Subcutaneous abdominal adipose tissue (tissue), 5 donors: ENCODE measurements at regions not wholly inside any gene's neighbourhood (a gene's known extent, or its start where the extent isn't known, plus 50 kb on each side); places are given as distances from the start of the nearest gene placed in this dataset.
"Not testable (repeated sequence)": the region's sequence is repeated elsewhere in the genome, so short reads cannot be mapped to it uniquely, and the experiment has no call there.

ENCODE experiments used
- H3K27ac ChIP-seq: one replicate; pipeline ENCODE4 v1.7.0; 2013; ENCODE audit warnings: low read depth, mild to moderate bottlenecking, inconsistent platforms, low read length, moderate library complexity
- H3K27me3 ChIP-seq, 5 donors: one replicate each; pipeline ENCODE4 v1.7.0; 2013; ENCODE audit warnings: low read length in 5 of 5, inconsistent platforms in 1 of 5; ENCODE audit not compliant: control insufficient read depth in 5 of 5, insufficient read depth in 4 of 5
- H3K36me3 ChIP-seq, 5 donors: one replicate each; pipeline ENCODE4 v1.7.0; 2013; ENCODE audit warnings: low read length in 5 of 5; ENCODE audit not compliant: control insufficient read depth in 5 of 5, insufficient read depth in 5 of 5
- H3K4me1 ChIP-seq, 5 donors: one replicate each; pipeline ENCODE4 v1.7.0; 2013; ENCODE audit warnings: low read length in 5 of 5, mild to moderate bottlenecking in 3 of 5, moderate library complexity in 1 of 5; ENCODE audit not compliant: control insufficient read depth in 5 of 5, insufficient read depth in 5 of 5
- H3K4me3 ChIP-seq, 5 donors: one replicate each; pipeline ENCODE4 v1.7.0; 2013; ENCODE audit warnings: low read length in 5 of 5, low read depth in 1 of 5
- H3K9ac ChIP-seq, 5 donors: one replicate each; pipeline ENCODE4 v1.7.0; 2013; ENCODE audit warnings: low read length in 5 of 5, mild to moderate bottlenecking in 4 of 5, moderate library complexity in 3 of 5
- H3K9me3 ChIP-seq, 5 donors: one replicate each; pipeline ENCODE4 v1.7.0; 2013; ENCODE audit warnings: low read length in 5 of 5; ENCODE audit not compliant: control insufficient read depth in 5 of 5
- donor health status: healthy.
- donor health status: healthy.
- donor health status: healthy.
- donor health status: healthy.
- donor health status: healthy.

GRCh38 chr15:70587896-70588567 lies 175.3 kb downstream of the UACA start:
- Histone ChIP-seq H3K27me3 (peaks cover 4 to 13% (median 5%) of the 10 kb centered on the region in 5 donors), H3K4me1 (peaks cover 0 to 8% (median 6%) of the 10 kb centered on the region in 5 donors), H3K4me3 (no peak overlapping the region), H3K36me3 (no peaks in the 10 kb centered on the region), H3K27ac (no peak overlapping the region), H3K9me3 (no peaks in the 10 kb centered on the region), H3K9ac (no peak overlapping the region)

- not testable (repeated sequence) for H3K9ac ChIP-seq
These were observed 176.2 kb downstream of the UACA start for GRCh38 chr15:70587012-70587634.

GRCh38 chr15:70586241-70586640 lies 177.1 kb downstream of the UACA start:
- Histone ChIP-seq H3K27ac (no peak overlapping the region), H3K36me3 (no peaks in the 10 kb centered on the region), H3K9ac (no peak overlapping the region), H3K4me3 (no peak overlapping the region), H3K9me3 (no peaks in the 10 kb centered on the region), H3K27me3 (peaks cover 4 to 13% (median 5%) of the 10 kb centered on the region in 5 donors), H3K4me1 (peaks cover 0 to 8% (median 6%) of the 10 kb centered on the region in 5 donors)

More at GRCh38 chr15:70587012-70587634, 176.2 kb downstream of the UACA start:
- H3K27me3 ChIP-seq = peaks cover 4 to 13% (median 5%) of the 10 kb centered on the region in 5 donors
- H3K36me3 ChIP-seq, H3K9me3 ChIP-seq, H3K27ac ChIP-seq, H3K4me1 ChIP-seq, H3K4me3 ChIP-seq: not testable (repeated sequence)

- Histone ChIP-seq H3K4me3 (no peak overlapping the region), H3K27me3 (peaks cover 4 to 14% (median 5%) of the 10 kb centered on the region in 5 donors), H3K27ac (no peak overlapping the region), H3K36me3 (no peaks in the 10 kb centered on the region), H3K4me1 (peaks cover 0 to 8% (median 6%) of the 10 kb centered on the region in 5 donors), H3K9ac (no peak overlapping the region), H3K9me3 (no peaks in the 10 kb centered on the region)
These were observed 177.7 kb downstream of the UACA start for GRCh38 chr15:70585707-70586034.

- no peak overlapping the region for H3K4me3 ChIP-seq
- peaks cover 4 to 19% (median 5%) of the 10 kb centered on the region in 5 donors for H3K27me3 ChIP-seq
These were observed 178.3 kb downstream of the UACA start for GRCh38 chr15:70584838-70585706.

GRCh38 chr15:70584441-70584837 lies 178.9 kb downstream of the UACA start:
- peaks cover 0 to 8% (median 6%) of the 10 kb centered on the region in 5 donors for H3K4me1 ChIP-seq
- H3K9ac ChIP-seq = no peak overlapping the region
- H3K36me3 ChIP-seq = no peaks in the 10 kb centered on the region

More at GRCh38 chr15:70584838-70585706, 178.3 kb downstream of the UACA start:
- no peaks in the 10 kb centered on the region for H3K9me3 ChIP-seq
- H3K9ac ChIP-seq = no peak overlapping the region
- peaks cover 0 to 8% (median 6%) of the 10 kb centered on the region in 5 donors for H3K4me1 ChIP-seq
- no peaks in the 10 kb centered on the region for H3K36me3 ChIP-seq
- no peak overlapping the region for H3K27ac ChIP-seq

GRCh38 chr15:70583006-70583405 lies 180.4 kb downstream of the UACA start:
- no peak overlapping the region for H3K4me3 ChIP-seq
- H3K27me3 ChIP-seq = peaks cover 4 to 21% (median 5%) of the 10 kb centered on the region in 5 donors
- no peak overlapping the region for H3K9ac ChIP-seq
- peaks cover 0 to 8% (median 6%) of the 10 kb centered on the region in 5 donors for H3K4me1 ChIP-seq
- H3K27ac ChIP-seq = no peak overlapping the region
- H3K9me3 ChIP-seq = no peaks in the 10 kb centered on the region
- H3K36me3 ChIP-seq = no peaks in the 10 kb centered on the region

More at GRCh38 chr15:70584441-70584837, 178.9 kb downstream of the UACA start:
- H3K27me3 ChIP-seq = peaks cover 4 to 19% (median 5%) of the 10 kb centered on the region in 5 donors
- H3K4me3 ChIP-seq = no peak overlapping the region
- H3K9me3 ChIP-seq = no peaks in the 10 kb centered on the region
- H3K27ac ChIP-seq = no peak overlapping the region

GRCh38 chr15:70582143-70582945 lies 181.0 kb downstream of the UACA start:
- Histone ChIP-seq H3K27me3 (peaks cover 4 to 24% (median 5%) of the 10 kb centered on the region in 5 donors), H3K9me3 (no peaks in the 10 kb centered on the region), H3K27ac (no peak overlapping the region)

GRCh38 chr15:70580958-70581357 lies 182.4 kb downstream of the UACA start:
- H3K27me3 ChIP-seq = peaks cover 4 to 25% (median 5%) of the 10 kb centered on the region in 5 donors
- H3K27ac ChIP-seq = no peak overlapping the region
- H3K9me3 ChIP-seq = no peaks in the 10 kb centered on the region
- no peaks in the 10 kb centered on the region for H3K36me3 ChIP-seq
- H3K4me1 ChIP-seq = peaks cover 0 to 10% (median 6%) of the 10 kb centered on the region in 5 donors
- no peak overlapping the region for H3K4me3 ChIP-seq
- H3K9ac ChIP-seq = no peak overlapping the region

More at GRCh38 chr15:70582143-70582945, 181.0 kb downstream of the UACA start:
- H3K4me3 ChIP-seq = no peak overlapping the region
- H3K9ac ChIP-seq = no peak overlapping the region
- H3K4me1 ChIP-seq = peaks cover 0 to 8% (median 6%) of the 10 kb centered on the region in 5 donors
- H3K36me3 ChIP-seq = no peaks in the 10 kb centered on the region
